Peyer's patch (tissue), 4 donors: ENCODE measurements at regions not wholly inside any gene's neighbourhood (a gene's known extent, or its start where the extent isn't known, plus 50 kb on each side); places are given as distances from the start of the nearest gene placed in this dataset.

Experiments
- DNase-seq, 3 donors: peaks; one replicate each; pipeline ENCODE4 v3.0.0-alpha.2; 2017 to 2019
- H3K27ac ChIP-seq, 4 donors: fragments of 200-600 bp; sonication (generic); one replicate each; pipeline ENCODE4 v1.5.1; 2016 to 2019
- H3K27me3 ChIP-seq, 2 donors: fragments of 200-600 bp; sonication (generic); one replicate each; pipeline ENCODE4 v1.5.1; 2019
- H3K36me3 ChIP-seq, 3 donors: fragments of 200-600 bp; sonication (generic); one replicate each; pipeline ENCODE4 v1.5.1; 2016 to 2019
- H3K4me1 ChIP-seq, 4 donors: fragments of 200-600 bp; sonication (generic); one replicate each; pipeline ENCODE4 v1.5.1; 2016 to 2019
- H3K4me3 ChIP-seq, 4 donors: fragments of 200-600 bp; sonication (generic); 1 replicate in 3 of 4; 2 replicates in 1 of 4; pipeline ENCODE4 v1.5.1; 2016 to 2019; ENCODE audit warnings: mild to moderate bottlenecking in 1 of 4
- H3K9me3 ChIP-seq, 4 donors: fragments of 200-600 bp; sonication (generic); one replicate each; pipeline ENCODE4 v1.5.1; 2016 to 2019; ENCODE audit warnings: mild to moderate bottlenecking in 1 of 4
- POLR2A ChIP-seq, 2 donors: fragments of 450-650 bp; IDR thresholded peaks; one replicate each; pipeline ENCODE4 v1.5.1; 2017; ENCODE audit warnings: antibody characterized with exemption in 2 of 2, mild to moderate bottlenecking in 2 of 2, moderate library complexity in 2 of 2
- TF ChIP-seq, protein P1 (sequence below), 6 experiments: fragments of 450-650 bp in 4 of 6; fragments of 200-600 bp in 2 of 6; sonication (generic) in 1 of 6; IDR thresholded peaks; one replicate each; pipeline ENCODE4 v1.5.1; 2017 to 2019; ENCODE audit warnings: antibody characterized with exemption in 6 of 6, mild to moderate bottlenecking in 3 of 6, moderate library complexity in 1 of 6

DNA sequence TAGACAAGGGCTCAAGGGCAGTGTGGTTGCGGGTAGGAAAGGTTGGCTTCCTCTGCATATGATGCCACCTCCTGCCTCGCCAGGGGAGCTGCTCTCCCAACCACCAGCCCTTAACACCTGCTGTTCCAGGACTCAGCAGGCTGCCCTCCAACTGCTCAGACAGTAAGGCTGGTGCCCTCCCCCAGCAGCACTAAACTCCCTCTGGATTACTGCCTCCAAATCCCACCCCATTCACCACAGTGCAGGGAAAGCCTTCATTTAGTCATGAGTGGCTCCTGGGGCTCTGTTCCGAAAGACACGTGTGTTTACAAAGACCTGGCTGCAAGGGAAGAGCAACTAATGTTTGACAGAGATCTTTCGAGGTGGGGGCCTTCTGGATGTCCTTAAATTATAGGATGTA, 437.2 kb upstream of the MKI67 start:
- Histone ChIP-seq H3K4me1 (no peaks in the 10 kb centered on the region), H3K36me3 (no peaks in the 10 kb centered on the region), H3K9me3 (no peaks in the 10 kb centered on the region), H3K27ac (no peak overlapping the region), H3K27me3 (no peaks in the 10 kb centered on the region), H3K4me3 (no peak overlapping the region)
- no peak for DNase-seq
- TF ChIP-seq, protein P1, sequence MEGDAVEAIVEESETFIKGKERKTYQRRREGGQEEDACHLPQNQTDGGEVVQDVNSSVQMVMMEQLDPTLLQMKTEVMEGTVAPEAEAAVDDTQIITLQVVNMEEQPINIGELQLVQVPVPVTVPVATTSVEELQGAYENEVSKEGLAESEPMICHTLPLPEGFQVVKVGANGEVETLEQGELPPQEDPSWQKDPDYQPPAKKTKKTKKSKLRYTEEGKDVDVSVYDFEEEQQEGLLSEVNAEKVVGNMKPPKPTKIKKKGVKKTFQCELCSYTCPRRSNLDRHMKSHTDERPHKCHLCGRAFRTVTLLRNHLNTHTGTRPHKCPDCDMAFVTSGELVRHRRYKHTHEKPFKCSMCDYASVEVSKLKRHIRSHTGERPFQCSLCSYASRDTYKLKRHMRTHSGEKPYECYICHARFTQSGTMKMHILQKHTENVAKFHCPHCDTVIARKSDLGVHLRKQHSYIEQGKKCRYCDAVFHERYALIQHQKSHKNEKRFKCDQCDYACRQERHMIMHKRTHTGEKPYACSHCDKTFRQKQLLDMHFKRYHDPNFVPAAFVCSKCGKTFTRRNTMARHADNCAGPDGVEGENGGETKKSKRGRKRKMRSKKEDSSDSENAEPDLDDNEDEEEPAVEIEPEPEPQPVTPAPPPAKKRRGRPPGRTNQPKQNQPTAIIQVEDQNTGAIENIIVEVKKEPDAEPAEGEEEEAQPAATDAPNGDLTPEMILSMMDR (IDR thresholded peaks at IDR 0.05) = no peak
- no peak for TF ChIP-seq POLR2A (IDR thresholded peaks at IDR 0.05)

DNA sequence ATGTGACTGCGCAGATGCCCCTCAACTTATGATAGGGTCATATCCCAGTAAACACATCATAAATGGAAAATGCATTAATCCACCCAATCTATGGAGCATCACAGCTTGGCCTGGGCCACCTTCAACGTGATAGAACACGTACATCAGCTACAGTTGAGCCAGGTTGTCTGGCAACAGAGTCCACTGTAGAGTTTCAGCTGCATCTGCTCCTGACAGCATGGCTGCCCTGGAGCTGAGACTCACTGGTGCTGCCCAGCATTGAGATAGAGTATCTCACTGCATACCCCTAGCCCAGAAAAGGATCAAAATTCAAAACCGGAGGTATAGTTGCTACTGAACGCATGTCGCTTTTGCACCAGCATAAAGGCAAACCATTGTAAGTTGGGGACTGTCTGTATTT, 437.7 kb upstream of the MKI67 start:
- H3K4me1 ChIP-seq = no peaks in the 10 kb centered on the region
- no peak for DNase-seq
- H3K4me3 ChIP-seq = no peak overlapping the region
- H3K36me3 ChIP-seq = no peaks in the 10 kb centered on the region
- TF ChIP-seq, protein P1 (IDR thresholded peaks at IDR 0.05) = no peak
- TF ChIP-seq POLR2A (IDR thresholded peaks at IDR 0.05) = no peak
- no peaks in the 10 kb centered on the region for H3K9me3 ChIP-seq
- H3K27me3 ChIP-seq = no peaks in the 10 kb centered on the region
- H3K27ac ChIP-seq = no peak overlapping the region

DNA sequence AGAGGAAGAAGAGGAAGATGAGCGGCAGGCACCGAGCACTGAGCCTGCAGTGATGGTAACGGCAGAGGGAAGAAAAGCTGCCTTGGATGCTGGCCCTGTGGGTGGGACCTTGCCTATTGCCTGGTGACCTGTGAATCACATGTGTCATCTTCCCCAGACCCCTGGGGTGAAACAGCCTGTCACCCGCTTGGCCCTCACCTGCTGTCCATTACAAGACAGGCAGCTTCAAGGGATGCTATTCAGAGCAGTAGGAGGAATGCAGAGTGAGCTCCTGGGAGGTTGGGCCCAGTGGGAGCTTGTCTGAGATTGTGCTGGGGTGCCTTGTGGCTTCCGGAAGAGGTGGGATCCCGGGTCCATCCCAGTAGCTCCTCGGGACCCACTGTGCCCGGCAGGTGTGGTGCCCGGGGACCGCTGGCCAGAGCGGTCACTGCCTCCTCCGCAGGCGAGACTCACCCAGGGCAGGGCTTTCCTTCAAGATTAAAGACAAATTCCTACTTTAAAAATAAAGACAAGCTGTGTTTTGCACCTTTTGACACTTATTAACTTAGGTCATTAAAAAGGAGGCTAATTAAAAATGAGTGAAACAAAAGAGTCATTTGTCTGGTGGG, 440.2 kb upstream of the MKI67 start:
- no peak overlapping the region for H3K4me3 ChIP-seq
- H3K4me1 ChIP-seq = no peaks in the 10 kb centered on the region
- H3K36me3 ChIP-seq = no peaks in the 10 kb centered on the region
- no peak overlapping the region for H3K27ac ChIP-seq
- H3K27me3 ChIP-seq = no peaks in the 10 kb centered on the region
- H3K9me3 ChIP-seq = no peaks in the 10 kb centered on the region
- DNase-seq = no peak
- TF ChIP-seq POLR2A (IDR thresholded peaks at IDR 0.05) = no peak
- TF ChIP-seq, protein P1 (IDR thresholded peaks at IDR 0.05) = no peak

DNA sequence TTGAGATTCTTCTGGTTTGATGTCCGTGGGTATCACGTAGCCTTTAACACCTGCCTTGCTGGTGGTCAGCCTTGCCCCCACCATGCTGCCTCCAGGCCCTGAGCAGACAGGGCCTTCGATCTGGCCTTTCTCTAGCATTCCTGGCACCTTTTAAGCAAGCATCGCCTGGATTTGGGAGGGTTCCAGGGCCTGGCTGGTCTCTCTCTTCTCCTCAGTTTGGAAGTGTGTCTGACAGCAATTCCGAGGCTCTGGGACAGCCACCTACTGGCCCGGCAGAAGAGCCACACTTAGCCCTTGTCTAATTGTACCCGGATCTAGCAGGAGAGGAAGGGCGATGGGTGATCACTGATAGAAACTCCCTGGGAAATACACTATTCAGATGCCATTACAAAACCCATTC, 441.3 kb upstream of the MKI67 start:
- no peaks in the 10 kb centered on the region for H3K36me3 ChIP-seq
- H3K4me3 ChIP-seq = no peak overlapping the region
- no peaks in the 10 kb centered on the region for H3K27me3 ChIP-seq
- no peak overlapping the region for H3K27ac ChIP-seq
- no peaks in the 10 kb centered on the region for H3K4me1 ChIP-seq
- TF ChIP-seq, protein P1 (IDR thresholded peaks at IDR 0.05) = no peak
- TF ChIP-seq POLR2A (IDR thresholded peaks at IDR 0.05) = no peak
- H3K9me3 ChIP-seq = no peaks in the 10 kb centered on the region
- DNase-seq = no peak

DNA sequence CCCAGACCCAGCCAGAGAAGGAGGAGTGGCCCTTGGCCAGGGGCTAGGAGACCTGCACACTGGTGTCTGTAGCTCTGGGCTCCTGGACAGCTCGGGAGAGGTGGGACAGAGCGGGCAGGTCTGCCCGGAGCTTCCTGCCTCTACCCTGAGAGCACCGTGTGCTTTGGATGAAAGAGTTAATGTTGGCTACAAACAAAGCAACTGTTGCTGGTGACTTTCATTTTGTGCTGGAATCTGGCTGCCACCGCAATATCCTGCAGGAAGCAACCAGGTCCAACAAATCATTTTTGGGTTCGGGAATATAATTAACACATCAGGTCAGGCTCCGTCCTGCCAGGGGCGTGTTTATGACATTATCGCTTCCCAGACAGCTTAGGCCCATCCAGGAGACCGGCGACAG, 441.8 kb upstream of the MKI67 start:
- Histone ChIP-seq H3K36me3 (no peaks in the 10 kb centered on the region), H3K27ac (no peak overlapping the region), H3K27me3 (no peaks in the 10 kb centered on the region), H3K9me3 (no peaks in the 10 kb centered on the region), H3K4me1 (no peaks in the 10 kb centered on the region), H3K4me3 (no peak overlapping the region)
- TF ChIP-seq POLR2A (IDR thresholded peaks at IDR 0.05) = no peak
- TF ChIP-seq, protein P1 (IDR thresholded peaks at IDR 0.05) = no peak
- DNase-seq = no peak

DNA sequence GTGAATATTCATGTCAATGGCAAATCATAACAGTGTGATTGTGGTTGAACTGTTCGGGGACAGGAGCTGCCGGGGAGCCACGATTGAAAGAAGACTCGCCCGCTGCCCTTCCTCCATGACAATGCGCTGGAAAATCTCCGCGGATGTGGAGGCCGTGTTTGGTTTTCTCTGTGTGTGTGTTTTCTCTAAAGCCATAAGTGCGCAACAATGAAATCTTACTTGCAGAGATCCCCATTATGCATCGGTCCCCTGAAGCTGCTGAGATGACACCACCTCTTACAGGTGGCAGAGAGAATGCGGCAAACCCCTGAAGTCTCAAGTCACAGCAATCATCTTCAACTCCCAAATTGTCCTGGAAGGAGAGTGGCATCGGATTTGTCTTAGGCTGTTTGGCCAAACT, 442.3 kb upstream of the MKI67 start:
- H3K27ac ChIP-seq = no peak overlapping the region
- H3K9me3 ChIP-seq = no peaks in the 10 kb centered on the region
- no peaks in the 10 kb centered on the region for H3K36me3 ChIP-seq
- H3K4me3 ChIP-seq = no peak overlapping the region
- H3K4me1 ChIP-seq = no peaks in the 10 kb centered on the region
- no peak for DNase-seq
- no peaks in the 10 kb centered on the region for H3K27me3 ChIP-seq
- no peak for TF ChIP-seq POLR2A (IDR thresholded peaks at IDR 0.05)
- TF ChIP-seq, protein P1 (IDR thresholded peaks at IDR 0.05) = no peak
